ENCODE measurements at regions not wholly inside any gene's neighbourhood (a gene's known extent, or its start where the extent isn't known, plus 50 kb on each side); places are given as distances from the start of the nearest gene placed in this dataset.

DNA sequence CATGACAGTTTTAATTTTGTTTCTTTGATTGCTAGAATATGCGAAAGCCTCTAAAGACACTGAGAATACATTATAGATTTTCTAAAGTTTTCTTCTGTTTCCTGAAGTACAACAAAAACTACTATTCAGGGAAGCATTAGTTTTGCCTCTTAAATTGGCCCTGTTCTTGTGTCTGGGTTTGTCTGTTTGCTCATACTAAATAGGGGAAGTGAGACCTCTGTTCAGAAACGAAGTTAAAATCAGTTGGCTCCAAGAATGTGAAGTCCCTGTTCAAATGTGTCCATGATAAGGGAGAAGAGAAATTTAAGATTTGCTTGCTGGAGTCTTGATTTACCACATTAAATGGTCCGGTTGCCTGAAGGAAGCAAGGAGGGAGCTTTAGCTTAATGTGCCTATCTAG lies 327.3 kb upstream of the GBE1 start:
- H3K27ac ChIP-seq = no peak overlapping the region
- H3K9me3 ChIP-seq = no peaks in the 10 kb centered on the region
- H3K27me3 ChIP-seq = no peaks in the 10 kb centered on the region
- no peak for DNase-seq
- H3K4me3 ChIP-seq = no peak overlapping the region
- H3K36me3 ChIP-seq = no peaks in the 10 kb centered on the region
- no peaks in the 10 kb centered on the region for H3K4me1 ChIP-seq
- TF ChIP-seq, protein P1, sequence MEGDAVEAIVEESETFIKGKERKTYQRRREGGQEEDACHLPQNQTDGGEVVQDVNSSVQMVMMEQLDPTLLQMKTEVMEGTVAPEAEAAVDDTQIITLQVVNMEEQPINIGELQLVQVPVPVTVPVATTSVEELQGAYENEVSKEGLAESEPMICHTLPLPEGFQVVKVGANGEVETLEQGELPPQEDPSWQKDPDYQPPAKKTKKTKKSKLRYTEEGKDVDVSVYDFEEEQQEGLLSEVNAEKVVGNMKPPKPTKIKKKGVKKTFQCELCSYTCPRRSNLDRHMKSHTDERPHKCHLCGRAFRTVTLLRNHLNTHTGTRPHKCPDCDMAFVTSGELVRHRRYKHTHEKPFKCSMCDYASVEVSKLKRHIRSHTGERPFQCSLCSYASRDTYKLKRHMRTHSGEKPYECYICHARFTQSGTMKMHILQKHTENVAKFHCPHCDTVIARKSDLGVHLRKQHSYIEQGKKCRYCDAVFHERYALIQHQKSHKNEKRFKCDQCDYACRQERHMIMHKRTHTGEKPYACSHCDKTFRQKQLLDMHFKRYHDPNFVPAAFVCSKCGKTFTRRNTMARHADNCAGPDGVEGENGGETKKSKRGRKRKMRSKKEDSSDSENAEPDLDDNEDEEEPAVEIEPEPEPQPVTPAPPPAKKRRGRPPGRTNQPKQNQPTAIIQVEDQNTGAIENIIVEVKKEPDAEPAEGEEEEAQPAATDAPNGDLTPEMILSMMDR (IDR thresholded peaks at IDR 0.05) = no peak
- no peak for TF ChIP-seq POLR2A (IDR thresholded peaks at IDR 0.05)

- TF ChIP-seq, protein P1 (IDR thresholded peaks at IDR 0.05) = no peak
- TF ChIP-seq POLR2A (IDR thresholded peaks at IDR 0.05) = no peak
- no peak for DNase-seq
- Histone ChIP-seq H3K4me3 (no peak overlapping the region), H3K4me1 (no peaks in the 10 kb centered on the region), H3K27ac (no peak overlapping the region), H3K36me3 (no peaks in the 10 kb centered on the region), H3K27me3 (no peaks in the 10 kb centered on the region), H3K9me3 (no peaks in the 10 kb centered on the region)
Measured at GRCh38 chr3:82087958-82088357, 326.5 kb upstream of the GBE1 start.

DNA sequence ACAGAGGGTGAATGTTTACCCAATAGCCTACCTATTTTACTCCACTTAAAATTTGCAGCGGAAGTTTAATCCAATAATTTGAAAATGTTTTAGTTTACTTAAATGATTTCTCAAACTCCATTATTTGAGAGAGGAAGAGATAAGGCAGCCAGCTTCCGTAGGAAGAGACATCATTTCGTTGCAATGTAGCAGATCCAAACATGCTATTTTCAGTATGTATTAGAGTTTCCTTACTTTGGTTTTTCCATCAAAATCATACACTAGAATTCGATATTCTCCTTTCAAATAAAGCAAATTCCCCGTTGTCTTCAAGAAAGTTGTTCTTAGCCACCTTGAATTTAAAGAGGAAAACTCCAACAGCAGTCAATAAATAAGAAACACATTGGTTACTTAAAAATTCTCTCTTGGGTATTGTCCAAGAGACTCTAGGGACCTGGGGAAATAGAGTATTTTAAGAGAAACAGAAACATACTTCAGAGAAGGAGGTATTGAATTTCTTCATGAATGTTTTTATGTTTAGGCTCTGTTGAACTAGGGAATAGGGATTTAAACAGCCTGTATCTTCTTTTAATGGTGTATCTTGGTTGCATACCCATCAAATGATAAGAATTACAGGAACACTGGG lies 324.5 kb upstream of the GBE1 start:
- no peak for DNase-seq
- H3K9me3 ChIP-seq = no peaks in the 10 kb centered on the region
- no peak overlapping the region for H3K27ac ChIP-seq
- TF ChIP-seq, protein P1 (IDR thresholded peaks at IDR 0.05) = no peak
- no peak for TF ChIP-seq POLR2A (IDR thresholded peaks at IDR 0.05)
- no peaks in the 10 kb centered on the region for H3K27me3 ChIP-seq
- H3K4me1 ChIP-seq = no peaks in the 10 kb centered on the region
- H3K4me3 ChIP-seq = no peak overlapping the region
- no peaks in the 10 kb centered on the region for H3K36me3 ChIP-seq

DNA sequence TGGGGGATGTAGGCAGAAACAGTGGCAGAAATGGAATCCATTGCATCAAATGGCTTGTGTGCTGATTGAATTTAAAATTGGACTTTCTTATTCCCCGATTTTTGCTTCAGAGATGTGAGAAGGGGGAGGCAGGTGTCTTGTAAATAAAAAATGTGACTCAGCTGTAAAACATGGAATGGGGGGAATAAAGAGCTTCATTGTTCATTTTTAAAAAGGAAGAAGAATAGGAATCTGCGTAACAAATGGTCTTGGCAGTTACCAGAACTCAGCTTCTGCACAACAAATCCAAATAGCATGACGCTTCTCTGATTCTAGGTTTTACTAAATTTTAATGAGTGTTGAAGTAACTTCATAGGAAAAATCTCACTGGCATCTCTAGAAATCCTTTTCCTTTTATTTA lies 323.9 kb upstream of the GBE1 start:
- H3K4me3 ChIP-seq = no peak overlapping the region
- no peaks in the 10 kb centered on the region for H3K9me3 ChIP-seq
- H3K27me3 ChIP-seq = no peaks in the 10 kb centered on the region
- DNase-seq = no peak
- no peak overlapping the region for H3K27ac ChIP-seq
- TF ChIP-seq, protein P1 (IDR thresholded peaks at IDR 0.05) = no peak
- no peak for TF ChIP-seq POLR2A (IDR thresholded peaks at IDR 0.05)
- no peaks in the 10 kb centered on the region for H3K4me1 ChIP-seq
- no peaks in the 10 kb centered on the region for H3K36me3 ChIP-seq

- no peak overlapping the region for H3K27ac ChIP-seq
- H3K27me3 ChIP-seq = no peaks in the 10 kb centered on the region
- H3K4me1 ChIP-seq = no peaks in the 10 kb centered on the region
- no peak overlapping the region for H3K4me3 ChIP-seq
- no peak for TF ChIP-seq POLR2A (IDR thresholded peaks at IDR 0.05)
- TF ChIP-seq, protein P1 (IDR thresholded peaks at IDR 0.05) = no peak
- no peaks in the 10 kb centered on the region for H3K9me3 ChIP-seq
- H3K36me3 ChIP-seq = no peaks in the 10 kb centered on the region
- no peak for DNase-seq
Measured at GRCh38 chr3:82084824-82085223, 323.4 kb upstream of the GBE1 start.

GRCh38 chr3:82082796-82083195 lies 321.4 kb upstream of the GBE1 start:
- no peak for DNase-seq
- H3K36me3 ChIP-seq = no peaks in the 10 kb centered on the region
- no peaks in the 10 kb centered on the region for H3K4me1 ChIP-seq
- H3K9me3 ChIP-seq = no peaks in the 10 kb centered on the region
- no peaks in the 10 kb centered on the region for H3K27me3 ChIP-seq
- H3K27ac ChIP-seq = no peak overlapping the region
- H3K4me3 ChIP-seq = no peak overlapping the region
- TF ChIP-seq, protein P1 (IDR thresholded peaks at IDR 0.05) = no peak
- TF ChIP-seq POLR2A (IDR thresholded peaks at IDR 0.05) = no peak

All from Peyer's patch (tissue), 4 donors.